OCI-LY7 (cell line): ENCODE measurements at regions not wholly inside any gene's neighbourhood (a gene's known extent, or its start where the extent isn't known, plus 50 kb on each side); places are given as distances from the start of the nearest gene placed in this dataset.
A peak's percentile ranks its signal among the peaks of the same experiment; 100 is the strongest.

Experiments used
- BruUV-seq: library from RNA; stranded (reverse); fragments of 400-500 nt; replicated peaks from 2 replicates; lab custom pipeline; 2021; lab: Mats Ljungman, UMichigan
- CTCF ChIA-PET: fragments of 300-600 bp; sonication (Branson Sonifier 250); formaldehyde crosslinking; loops from one replicate; lab custom pipeline; 2022; ENCODE audit warnings: antibody characterized with exemption; ENCODE audit not compliant: unreplicated experiment; lab: Charles Lee
- POLR2A ChIA-PET: fragments of 300-600 bp; sonication (Branson Sonifier 250); formaldehyde crosslinking; loops from one replicate; lab custom pipeline; 2022; ENCODE audit warnings: antibody characterized with exemption; lab: Charles Lee
- DNase-seq: peaks from one replicate; pipeline ENCODE4 v3.0.0-alpha.2; 2015; ENCODE audit warnings: low spot score
- H2AFZ ChIP-seq: fragments of 200-600 bp; sonication (generic), shearing (Covaris generic); 2 replicates; pipeline ENCODE4 v1.6.1; 2014; ENCODE audit warnings: mild to moderate bottlenecking, antibody characterized with exemption, low read length, moderate library complexity
- H3K27ac ChIP-seq: fragments of 200-600 bp; sonication (generic); 2 replicates; pipeline ENCODE4 v1.5.1; 2014; ENCODE audit warnings: mixed run types, low read depth, mild to moderate bottlenecking, moderate library complexity, low read length, inconsistent platforms; ENCODE audit not compliant: poor library complexity, severe bottlenecking
- H3K36me3 ChIP-seq: fragments of 200-600 bp; sonication (generic); 2 replicates; pipeline ENCODE4 v1.6.1; 2014; ENCODE audit warnings: mild to moderate bottlenecking, antibody characterized with exemption, low read length, moderate library complexity, mixed read lengths; ENCODE audit not compliant: insufficient read depth
- H3K4me1 ChIP-seq: fragments of 200-600 bp; sonication (generic); 2 replicates; pipeline ENCODE4 v1.5.1; 2014; ENCODE audit warnings: mild to moderate bottlenecking, low read length; ENCODE audit not compliant: insufficient read depth, poor library complexity, severe bottlenecking
- H3K4me2 ChIP-seq: fragments of 200-600 bp; sonication (generic); 2 replicates; pipeline ENCODE4 v1.6.1; 2014; ENCODE audit warnings: mild to moderate bottlenecking, low read length
- H3K4me3 ChIP-seq: fragments of 200-600 bp; sonication (generic); 2 replicates; pipeline ENCODE4 v1.5.1; 2014; ENCODE audit warnings: mild to moderate bottlenecking, low read depth, low read length; ENCODE audit not compliant: poor library complexity, severe bottlenecking
- H3K79me2 ChIP-seq: fragments of 200-600 bp; sonication (generic); 2 replicates; pipeline ENCODE4 v1.6.1; 2016; ENCODE audit warnings: low read depth, mild to moderate bottlenecking, low read length, moderate library complexity, mixed read lengths; ENCODE audit not compliant: insufficient read depth
- H3K9me2 ChIP-seq: fragments of 200-600 bp; sonication (generic); 2 replicates; pipeline ENCODE4 v1.6.1; 2016; ENCODE audit warnings: mild to moderate bottlenecking, low read length, mixed read lengths; ENCODE audit not compliant: insufficient read depth
- H3K9me3 ChIP-seq: fragments of 200-600 bp; sonication (generic); 2 replicates; pipeline ENCODE4 v1.6.1; 2014; ENCODE audit warnings: mild to moderate bottlenecking, mixed run types, low read length, mixed read lengths
- H4K20me1 ChIP-seq: fragments of 200-600 bp; sonication (generic); 2 replicates; pipeline ENCODE4 v1.6.1; 2014; ENCODE audit warnings: mild to moderate bottlenecking, antibody characterized with exemption, low read length, moderate library complexity, mixed read lengths; ENCODE audit not compliant: insufficient read depth
- EZH2phosphoT487 ChIP-seq: fragments of 200-600 bp; sonication (generic); IDR thresholded peaks from 2 replicates; pipeline ENCODE4 v1.6.1; 2018; ENCODE audit warnings: low read depth, borderline replicate concordance, mild to moderate bottlenecking, mixed run types, antibody characterized with exemption, low read length, moderate library complexity, mixed read lengths
- intact Hi-C: fragments of 100-400 bp; cut with micrococcal nuclease; formaldehyde crosslinking; loops from one replicate; pipeline ENCODE4 v1.10.0; 2022; ENCODE audit not compliant: unreplicated experiment
- TF ChIP-seq, protein P1 (sequence below): fragments of 200-600 bp; sonication (generic); conservative IDR thresholded peaks from 2 replicates; pipeline ENCODE4 v1.5.1; 2014; ENCODE audit warnings: mild to moderate bottlenecking, antibody characterized with exemption, low read length, moderate library complexity, mixed read lengths

DNA sequence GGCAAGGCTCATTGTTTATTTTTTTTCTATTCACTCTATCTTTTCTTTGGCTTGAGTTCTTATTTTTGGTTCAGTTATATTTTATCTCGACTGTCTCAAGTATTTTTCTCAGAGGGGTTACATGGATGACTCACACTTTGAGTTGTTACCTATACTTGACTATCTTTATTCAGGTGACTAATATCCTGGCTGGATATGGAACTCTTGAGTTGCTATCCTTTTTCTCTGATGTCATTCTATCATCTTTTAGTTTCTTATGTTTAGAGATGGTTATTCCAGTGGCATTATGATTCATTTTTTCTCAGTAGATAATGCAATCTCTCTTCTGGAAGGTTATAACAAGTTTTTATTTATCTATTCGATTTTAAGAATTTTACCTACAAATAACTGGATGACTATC is 117.9 kb downstream of the COX18 start:
- no peak overlapping the region for H3K4me3 ChIP-seq
- CTCF ChIA-PET = no interaction called here
- H2AFZ ChIP-seq = no peak overlapping the region
- no peaks in the 10 kb centered on the region for H3K79me2 ChIP-seq
- H3K4me2 ChIP-seq = no peak overlapping the region
- no peak for DNase-seq
- H4K20me1 ChIP-seq = no peaks in the 10 kb centered on the region
- H3K9me3 ChIP-seq = no peaks in the 10 kb centered on the region
- intact Hi-C loops = no loop called here
- H3K27ac ChIP-seq = no peak overlapping the region
- POLR2A ChIA-PET = no interaction called here
- BruUV-seq = no TSS peak
- H3K36me3 ChIP-seq = no peaks in the 10 kb centered on the region
- H3K9me2 ChIP-seq = no peaks in the 10 kb centered on the region
- TF ChIP-seq EZH2phosphoT487 = no peak
- TF ChIP-seq, protein P1, sequence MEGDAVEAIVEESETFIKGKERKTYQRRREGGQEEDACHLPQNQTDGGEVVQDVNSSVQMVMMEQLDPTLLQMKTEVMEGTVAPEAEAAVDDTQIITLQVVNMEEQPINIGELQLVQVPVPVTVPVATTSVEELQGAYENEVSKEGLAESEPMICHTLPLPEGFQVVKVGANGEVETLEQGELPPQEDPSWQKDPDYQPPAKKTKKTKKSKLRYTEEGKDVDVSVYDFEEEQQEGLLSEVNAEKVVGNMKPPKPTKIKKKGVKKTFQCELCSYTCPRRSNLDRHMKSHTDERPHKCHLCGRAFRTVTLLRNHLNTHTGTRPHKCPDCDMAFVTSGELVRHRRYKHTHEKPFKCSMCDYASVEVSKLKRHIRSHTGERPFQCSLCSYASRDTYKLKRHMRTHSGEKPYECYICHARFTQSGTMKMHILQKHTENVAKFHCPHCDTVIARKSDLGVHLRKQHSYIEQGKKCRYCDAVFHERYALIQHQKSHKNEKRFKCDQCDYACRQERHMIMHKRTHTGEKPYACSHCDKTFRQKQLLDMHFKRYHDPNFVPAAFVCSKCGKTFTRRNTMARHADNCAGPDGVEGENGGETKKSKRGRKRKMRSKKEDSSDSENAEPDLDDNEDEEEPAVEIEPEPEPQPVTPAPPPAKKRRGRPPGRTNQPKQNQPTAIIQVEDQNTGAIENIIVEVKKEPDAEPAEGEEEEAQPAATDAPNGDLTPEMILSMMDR = no peak
- H3K4me1 ChIP-seq = no peaks in the 10 kb centered on the region

DNA sequence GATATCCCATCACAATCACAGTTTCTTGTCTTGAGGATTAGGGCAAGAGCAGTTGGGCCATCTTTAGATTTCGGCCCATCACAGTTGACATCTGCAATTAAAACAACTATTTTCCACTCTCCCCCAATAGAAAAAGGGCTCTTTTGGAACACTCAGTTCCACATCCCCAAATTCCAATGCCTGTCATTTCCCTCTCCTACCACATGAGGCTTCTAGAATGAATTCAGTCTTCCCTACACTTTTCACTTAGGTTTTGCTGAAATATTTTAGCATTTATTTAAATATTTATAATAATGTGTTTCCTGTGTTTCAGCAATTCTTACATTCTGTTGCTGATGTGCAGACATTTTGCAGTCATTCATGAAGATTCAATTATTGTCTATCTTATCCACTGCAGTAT is 118.4 kb downstream of the COX18 start:
- BruUV-seq = no TSS peak
- POLR2A ChIA-PET = no interaction called here
- H3K9me3 ChIP-seq = no peaks in the 10 kb centered on the region
- no peak overlapping the region for H3K4me2 ChIP-seq
- no peak for DNase-seq
- no peaks in the 10 kb centered on the region for H3K9me2 ChIP-seq
- H3K4me1 ChIP-seq = no peaks in the 10 kb centered on the region
- no peak overlapping the region for H3K4me3 ChIP-seq
- H4K20me1 ChIP-seq = no peaks in the 10 kb centered on the region
- H3K79me2 ChIP-seq = no peaks in the 10 kb centered on the region
- TF ChIP-seq, protein P1 = 0 out of 2 replicates have a peak, but pooled peaks have one; percentile 17
- no peak for TF ChIP-seq EZH2phosphoT487
- no peak overlapping the region for H3K27ac ChIP-seq
- intact Hi-C loops = no loop called here
- CTCF ChIA-PET = no interaction called here
- no peaks in the 10 kb centered on the region for H3K36me3 ChIP-seq
- no peak overlapping the region for H2AFZ ChIP-seq

DNA sequence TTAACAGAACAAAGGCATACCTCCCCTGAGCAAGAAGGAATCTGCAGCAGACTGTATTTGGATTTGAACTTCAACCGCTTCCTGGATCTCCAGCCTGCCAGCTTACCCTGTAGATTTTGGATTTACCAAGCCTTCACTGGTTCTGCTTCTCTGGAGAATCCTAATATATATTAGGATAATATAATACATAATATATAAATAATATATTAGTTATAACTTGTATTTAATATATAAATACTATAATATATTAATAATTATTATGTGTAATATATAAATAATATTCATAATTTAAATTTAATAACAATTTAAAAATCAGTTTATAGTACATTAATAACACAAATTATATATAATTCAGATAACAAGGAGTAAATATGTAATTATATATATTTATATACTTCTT is 121.4 kb downstream of the COX18 start:
- Histone ChIP-seq H3K4me2 (no peak overlapping the region), H3K9me3 (no peaks in the 10 kb centered on the region), H3K4me1 (no peaks in the 10 kb centered on the region), H3K4me3 (no peak overlapping the region), H2AFZ (no peak overlapping the region), H4K20me1 (no peaks in the 10 kb centered on the region), H3K79me2 (no peaks in the 10 kb centered on the region), H3K36me3 (no peaks in the 10 kb centered on the region), H3K27ac (no peak overlapping the region), H3K9me2 (no peaks in the 10 kb centered on the region)
- no peak for TF ChIP-seq EZH2phosphoT487
- TF ChIP-seq, protein P1 = no peak
- POLR2A ChIA-PET = interaction anchor here (0.5 to 0.7 kb wide), 2 partner anchors 12 to 28 kb away, joined by 3 read pairs; no protein-coding TSS in a partner anchor
- CTCF ChIA-PET = no interaction called here
- intact Hi-C loops = no loop called here
- DNase-seq = no peak
- no TSS peak for BruUV-seq
